ENCODE measurements at regions not wholly inside any gene's neighbourhood (a gene's known extent, or its start where the extent isn't known, plus 50 kb on each side); places are given as distances from the start of the nearest gene placed in this dataset.
"Not testable (repeated sequence)": the region's sequence is repeated elsewhere in the genome, so short reads cannot be mapped to it uniquely, and the experiment has no call there.

DNA sequence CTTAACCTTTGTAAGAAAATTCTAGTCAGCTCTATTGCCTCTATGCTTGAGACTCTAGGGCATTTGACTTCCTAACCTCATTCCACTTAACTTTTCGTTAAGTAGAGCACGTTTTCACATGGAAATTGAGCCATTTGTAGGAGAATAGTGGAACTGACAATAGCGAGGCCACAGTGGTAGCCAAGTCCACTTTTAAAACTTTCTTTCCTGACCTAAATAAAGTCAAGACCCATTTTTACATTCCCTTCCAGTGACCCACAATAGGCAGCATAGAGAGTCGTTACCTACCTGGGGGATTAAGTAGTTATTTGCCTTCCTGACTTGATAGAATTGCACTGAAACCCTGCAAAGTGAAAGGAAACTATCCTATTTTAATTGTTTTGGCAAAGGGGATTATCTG, 386.0 kb upstream of the NECTIN3 start:
- DNase-seq (ENCODE audit: low spot score) = no peak

GRCh38 chr3:110686701-110687100, 384.9 kb upstream of the NECTIN3 start:
- no peak for DNase-seq (ENCODE audit: low spot score)

DNA sequence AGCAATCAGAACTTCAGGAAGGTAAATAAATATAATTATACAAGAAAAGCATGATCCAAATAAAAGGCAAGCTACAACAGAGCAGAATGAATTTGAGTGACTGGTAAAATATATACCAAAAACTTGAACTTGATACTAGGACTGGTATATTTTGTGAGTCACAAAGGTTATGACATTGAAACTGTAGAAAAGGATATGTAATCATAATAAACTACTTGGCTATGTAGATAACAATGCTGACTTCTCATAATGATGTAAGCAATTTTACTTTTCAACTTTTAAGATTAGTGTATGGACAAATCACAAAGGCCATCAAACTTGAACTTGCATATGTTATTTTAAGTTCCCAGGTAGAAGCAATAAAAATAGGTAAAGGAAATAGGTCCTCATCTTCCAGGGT, 384.5 kb upstream of the NECTIN3 start:
- DNase-seq (ENCODE audit: low spot score) = no peak

DNA sequence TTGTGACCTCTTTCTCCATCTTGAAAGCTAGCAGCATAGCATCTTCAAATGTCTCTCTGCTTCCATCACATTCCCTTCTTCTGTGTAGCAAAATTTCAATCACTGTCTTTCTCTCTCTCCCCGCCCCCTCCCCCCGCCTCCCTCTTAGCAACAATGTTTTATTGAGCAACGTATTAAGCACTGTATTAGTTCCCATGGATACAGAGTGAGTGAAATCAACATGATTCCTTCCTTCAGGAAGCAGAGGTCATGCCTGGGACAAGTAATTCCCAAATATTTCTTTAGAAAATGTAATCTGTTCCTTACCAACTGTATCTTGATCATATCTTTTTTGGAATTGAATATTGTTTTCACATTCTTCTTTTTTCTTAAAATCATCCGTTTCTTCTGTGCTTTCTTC, 373.7 kb upstream of the NECTIN3 start:
- DNase-seq (ENCODE audit: low spot score) = no peak

DNA sequence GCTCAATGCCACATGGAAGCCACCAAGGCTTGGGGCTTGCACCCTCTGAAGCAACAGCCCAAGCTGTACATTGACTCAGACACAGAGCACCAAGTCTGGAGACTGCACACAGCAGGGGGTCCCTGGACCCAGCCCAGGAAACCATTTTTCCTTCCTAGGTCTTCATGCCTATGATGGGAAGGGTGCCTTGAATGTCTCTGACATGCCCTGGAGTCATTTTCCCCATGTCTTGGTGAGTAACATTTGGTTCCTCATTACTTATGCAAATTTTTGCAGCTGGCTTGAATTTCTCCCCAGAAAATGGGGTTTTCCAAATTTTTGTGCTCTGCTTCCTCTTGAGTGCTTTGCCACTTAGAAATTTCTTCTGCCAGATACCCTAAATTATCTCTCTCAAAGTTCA, 367.3 kb upstream of the NECTIN3 start:
- not testable (repeated sequence) for DNase-seq (ENCODE audit: low spot score)

DNA sequence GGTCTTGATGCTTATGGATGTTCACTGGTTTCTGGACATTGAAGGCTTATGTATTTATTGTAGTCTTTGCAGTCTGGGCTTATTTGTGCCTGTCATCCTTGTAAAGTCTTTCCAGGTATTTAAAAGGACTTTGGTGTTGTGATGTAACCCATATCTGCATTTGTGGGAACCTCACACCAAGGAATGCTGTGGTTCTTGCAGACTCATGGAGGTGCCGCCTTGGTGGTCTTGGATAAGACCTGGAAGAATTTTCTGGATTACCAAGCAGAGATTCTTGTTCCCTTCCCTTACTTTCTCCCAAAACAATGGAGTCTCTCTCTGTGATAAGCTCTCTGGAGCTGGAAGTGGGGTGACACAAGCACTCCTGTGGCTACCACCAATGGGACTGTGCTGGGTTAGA, 363.5 kb upstream of the NECTIN3 start:
- DNase-seq (ENCODE audit: low spot score) = peak; percentile 43

DNA sequence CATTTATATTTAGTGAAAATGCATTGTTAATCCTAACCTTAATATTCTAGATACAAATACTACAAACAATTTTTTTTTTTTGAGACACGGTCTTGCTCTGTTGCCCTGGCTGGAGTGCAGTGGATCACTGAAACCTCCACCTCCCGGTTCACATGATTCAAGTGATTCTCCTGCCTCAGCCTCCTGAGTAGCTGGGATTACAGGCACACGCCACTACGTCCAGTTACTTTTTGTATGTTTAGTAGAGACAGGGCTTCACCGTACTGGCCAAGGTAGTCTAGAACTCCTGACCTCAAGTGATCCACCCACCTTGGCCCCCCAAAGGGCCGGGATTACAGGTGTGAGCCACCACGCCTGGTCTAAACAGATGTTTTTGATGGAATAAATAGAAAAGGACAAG, 361.5 kb upstream of the NECTIN3 start:
- DNase-seq (ENCODE audit: low spot score) = no peak

GRCh38 chr3:110710603-110711002, 361.0 kb upstream of the NECTIN3 start:
- no peak for DNase-seq (ENCODE audit: low spot score)

- no peak for DNase-seq (ENCODE audit: low spot score)
Observed at GRCh38 chr3:110711130-110711832, 360.3 kb upstream of the NECTIN3 start.

GRCh38 chr3:110711851-110712516, 359.6 kb upstream of the NECTIN3 start:
- peak; percentile 86 for DNase-seq (ENCODE audit: low spot score)

DNA sequence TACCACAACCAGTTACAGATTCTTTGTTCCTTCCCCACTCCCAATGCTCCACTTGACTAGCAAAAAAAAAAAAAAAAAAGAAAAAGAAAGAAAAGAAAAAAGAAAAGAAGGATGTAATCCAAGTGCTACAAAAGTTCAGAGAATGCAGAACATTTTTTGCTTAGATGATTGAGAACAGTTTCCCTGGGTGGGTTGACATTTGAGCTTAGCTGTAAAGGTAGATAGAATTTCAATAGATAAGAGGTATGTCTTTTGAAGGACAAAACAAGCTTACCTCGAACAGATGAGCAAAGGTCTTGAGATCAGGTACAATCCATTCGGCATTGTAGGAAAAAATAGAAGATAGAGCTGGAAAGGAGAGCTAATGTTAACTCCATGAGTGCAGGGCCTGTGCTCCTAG, 344.6 kb upstream of the NECTIN3 start:
- DNase-seq (ENCODE audit: low spot score) = no peak

- no peak for DNase-seq (ENCODE audit: low spot score)
Observed at GRCh38 chr3:110731148-110731547, 340.5 kb upstream of the NECTIN3 start.

DNA sequence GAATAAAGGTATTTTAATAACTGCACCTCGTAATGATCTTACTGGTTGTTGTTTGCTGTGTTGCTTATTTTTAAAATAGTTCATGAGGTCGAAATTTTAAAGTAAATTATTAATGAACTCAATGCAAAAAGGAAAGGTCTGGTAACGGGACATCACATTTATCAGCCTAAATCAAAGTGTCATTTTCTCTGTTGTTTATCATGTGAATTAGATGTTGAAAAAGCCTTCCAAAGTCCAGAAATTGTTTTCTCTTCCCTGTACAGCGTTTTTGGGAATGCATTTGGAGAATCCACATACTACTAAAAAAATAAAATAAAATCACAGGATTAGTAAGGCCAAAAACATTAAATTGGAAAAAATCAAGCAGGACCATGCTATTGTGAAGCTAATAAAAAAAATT, 339.2 kb upstream of the NECTIN3 start:
- DNase-seq (ENCODE audit: low spot score) = no peak

DNA sequence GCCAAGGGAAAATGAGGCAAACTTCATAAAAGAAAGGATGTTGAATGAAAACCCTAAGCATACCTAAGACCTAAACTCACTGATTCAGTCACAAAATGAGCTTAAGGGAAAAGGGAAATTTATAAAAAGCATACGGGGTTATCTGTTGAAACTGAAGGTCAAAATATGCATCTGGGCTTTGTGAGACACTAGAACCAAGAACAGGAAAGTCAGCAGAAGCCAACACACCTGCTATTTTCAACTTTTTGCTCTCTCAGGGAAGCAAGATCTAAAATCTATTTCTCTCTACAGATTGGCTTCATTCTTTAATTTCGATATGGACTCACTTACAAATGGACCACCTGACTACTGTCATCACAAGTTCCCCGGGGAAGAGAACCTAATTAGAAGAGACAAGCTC, 338.6 kb upstream of the NECTIN3 start:
- DNase-seq (ENCODE audit: low spot score) = no peak

DNA sequence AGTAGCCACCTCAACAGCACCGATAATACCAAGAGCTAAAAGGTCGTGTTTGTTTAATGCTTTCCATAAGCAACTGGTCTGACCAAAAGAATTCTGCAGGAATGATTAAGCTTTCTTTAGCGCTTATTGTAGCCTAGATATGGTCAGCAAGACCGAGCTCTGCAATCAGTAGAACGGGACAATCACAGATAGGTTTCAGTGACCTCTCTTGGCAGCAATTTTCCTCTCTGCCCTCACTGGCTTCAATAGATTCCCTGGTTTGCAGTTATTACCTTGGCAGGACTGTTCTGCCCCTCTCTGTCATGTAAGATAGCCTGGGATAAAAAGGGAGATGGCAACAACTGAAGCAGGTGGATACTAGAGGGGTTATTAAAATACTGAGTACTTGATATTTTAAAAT, 337.1 kb upstream of the NECTIN3 start:
- DNase-seq (ENCODE audit: low spot score) = no peak

GRCh38 chr3:110736332-110736731, 335.3 kb upstream of the NECTIN3 start:
- no peak for DNase-seq (ENCODE audit: low spot score)

GRCh38 chr3:110738531-110738930, 333.1 kb upstream of the NECTIN3 start:
- peak; percentile 11 for DNase-seq (ENCODE audit: low spot score)

DNA sequence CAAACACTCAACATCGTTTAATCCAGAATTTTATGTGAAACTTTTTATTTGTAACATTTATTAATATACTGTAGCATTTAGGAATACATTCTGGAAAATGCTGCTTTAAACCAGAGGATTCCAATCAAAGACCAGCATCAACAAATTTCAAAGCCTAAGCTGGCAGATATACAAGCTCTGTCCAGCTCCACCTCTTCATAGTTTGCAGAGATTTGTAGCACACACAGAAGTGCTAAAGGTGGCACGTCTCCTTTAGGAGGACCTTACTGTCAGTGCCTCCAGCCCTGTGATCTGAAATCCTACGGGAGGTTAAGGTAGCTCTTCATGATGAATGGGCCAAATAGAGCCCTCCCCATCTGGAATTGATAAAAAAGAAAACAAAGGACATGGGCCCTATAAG, 329.7 kb upstream of the NECTIN3 start:
- DNase-seq (ENCODE audit: low spot score) = no peak

- peak; percentile 80 for DNase-seq (ENCODE audit: low spot score)
Observed at GRCh38 chr3:110743202-110743601, 328.4 kb upstream of the NECTIN3 start.

GRCh38 chr3:110743984-110744383, 327.6 kb upstream of the NECTIN3 start:
- no peak for DNase-seq (ENCODE audit: low spot score)

DNA sequence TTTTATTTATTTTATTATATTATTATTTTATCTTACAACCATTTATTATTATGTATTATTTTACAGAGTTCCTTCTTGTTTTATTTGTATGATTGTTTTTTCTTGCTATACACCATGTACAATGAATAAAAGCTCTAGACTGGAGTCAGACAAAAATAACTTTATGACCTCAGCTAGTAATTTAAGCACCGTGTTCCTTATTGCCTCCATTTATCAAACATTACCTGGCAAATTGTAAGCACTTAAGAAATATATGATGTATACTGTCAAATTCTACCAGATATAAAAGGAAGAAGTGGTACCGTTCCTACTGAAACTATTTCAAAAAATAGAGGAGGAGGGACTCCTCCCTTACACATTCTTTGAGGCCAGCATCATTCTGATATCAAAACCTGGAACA, 326.9 kb upstream of the NECTIN3 start:
- DNase-seq (ENCODE audit: low spot score) = no peak

DNA sequence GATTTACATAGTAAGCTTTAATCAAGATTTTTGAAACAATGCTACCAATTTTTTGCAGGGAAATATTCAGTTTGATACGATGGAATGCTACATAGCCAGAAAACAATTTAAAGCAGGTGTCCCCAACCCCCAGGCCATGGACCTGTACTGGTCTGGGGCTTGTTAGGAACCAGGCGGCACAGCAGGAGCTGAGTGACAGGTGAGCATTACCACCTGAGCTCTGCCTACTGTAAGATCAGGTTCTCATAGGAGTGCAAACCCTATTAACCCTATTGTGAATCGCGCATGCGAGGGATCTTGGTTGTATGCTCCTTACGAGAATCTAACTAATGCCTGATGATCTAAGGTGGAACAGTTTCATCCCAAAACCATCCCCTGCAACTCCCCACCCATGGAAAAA, 322.6 kb upstream of the NECTIN3 start:
- DNase-seq (ENCODE audit: low spot score) = no peak

- DNase-seq (ENCODE audit: low spot score) = no peak
Observed at GRCh38 chr3:110750201-110750600, 321.4 kb upstream of the NECTIN3 start.

DNA sequence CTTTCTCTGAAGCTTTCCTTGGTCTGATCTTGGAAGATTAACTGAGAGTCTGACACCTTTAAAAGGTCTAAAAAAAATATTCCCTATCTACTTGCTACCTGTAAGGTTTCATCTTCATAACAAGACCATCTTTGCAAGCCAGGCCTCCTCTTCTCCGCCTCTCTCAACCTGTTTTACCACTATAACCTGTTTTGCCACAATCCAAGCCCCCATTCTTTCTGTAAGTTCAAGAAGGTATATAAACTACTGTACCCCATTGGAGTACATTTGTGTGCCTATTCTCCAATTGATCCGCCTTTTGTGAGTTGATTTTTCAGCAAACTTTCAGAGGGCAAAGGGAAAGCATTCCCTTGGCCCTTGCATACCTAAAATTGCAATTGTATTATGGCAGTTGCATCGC, 319.3 kb upstream of the NECTIN3 start:
- DNase-seq (ENCODE audit: low spot score) = no peak
